Thymus (tissue), 11 donors: ENCODE measurements at regions not wholly inside any gene's neighbourhood (a gene's known extent, or its start where the extent isn't known, plus 50 kb on each side); places are given as distances from the start of the nearest gene placed in this dataset.

Experiments
- DNase-seq, 9 donors: peaks; one replicate each; pipeline ENCODE4 v3.0.0-alpha.2; 2013; ENCODE audit warnings: low spot score in 9 of 9, low read depth in 6 of 9, missing footprints in 1 of 9
- H3K27ac ChIP-seq, 2 donors: one replicate each; pipeline ENCODE4 v1.5.1; 2013; ENCODE audit warnings: control low read depth in 1 of 2, low read depth in 1 of 2, low read length in 1 of 2, mild to moderate bottlenecking in 1 of 2, moderate library complexity in 1 of 2
- H3K27me3 ChIP-seq, 2 donors: one replicate each; pipeline ENCODE4 v1.5.1; 2013; ENCODE audit warnings: low read length in 1 of 2; ENCODE audit not compliant: control insufficient read depth in 2 of 2, insufficient read depth in 1 of 2
- H3K36me3 ChIP-seq, 2 donors: one replicate each; pipeline ENCODE4 v1.5.1; 2013; ENCODE audit warnings: low read length in 1 of 2, mild to moderate bottlenecking in 1 of 2, moderate library complexity in 1 of 2; ENCODE audit not compliant: control insufficient read depth in 2 of 2, insufficient read depth in 2 of 2
- H3K4me1 ChIP-seq, 2 donors: one replicate each; pipeline ENCODE4 v1.5.1; 2013; ENCODE audit warnings: low read length in 2 of 2; ENCODE audit not compliant: control insufficient read depth in 2 of 2, insufficient read depth in 2 of 2
- H3K4me3 ChIP-seq, 2 donors: one replicate each; pipeline ENCODE4 v1.5.1; 2013; ENCODE audit warnings: low read length in 2 of 2, control low read depth in 1 of 2, mild to moderate bottlenecking in 1 of 2
- H3K9me3 ChIP-seq, 2 donors: one replicate each; pipeline ENCODE4 v1.5.1; 2013; ENCODE audit warnings: low read length in 1 of 2, mild to moderate bottlenecking in 1 of 2; ENCODE audit not compliant: control insufficient read depth in 2 of 2, insufficient read depth in 1 of 2
- WGBS: extraction: QIAGEN DNeasy Blood & Tissue Kit; methylation state at CpG from one replicate; pipeline ENCODE4 v1.1.7; 2013; 5-methylcytosine and 5-hydroxymethylcytosine counted together
- donor health status: healthy.

DNA sequence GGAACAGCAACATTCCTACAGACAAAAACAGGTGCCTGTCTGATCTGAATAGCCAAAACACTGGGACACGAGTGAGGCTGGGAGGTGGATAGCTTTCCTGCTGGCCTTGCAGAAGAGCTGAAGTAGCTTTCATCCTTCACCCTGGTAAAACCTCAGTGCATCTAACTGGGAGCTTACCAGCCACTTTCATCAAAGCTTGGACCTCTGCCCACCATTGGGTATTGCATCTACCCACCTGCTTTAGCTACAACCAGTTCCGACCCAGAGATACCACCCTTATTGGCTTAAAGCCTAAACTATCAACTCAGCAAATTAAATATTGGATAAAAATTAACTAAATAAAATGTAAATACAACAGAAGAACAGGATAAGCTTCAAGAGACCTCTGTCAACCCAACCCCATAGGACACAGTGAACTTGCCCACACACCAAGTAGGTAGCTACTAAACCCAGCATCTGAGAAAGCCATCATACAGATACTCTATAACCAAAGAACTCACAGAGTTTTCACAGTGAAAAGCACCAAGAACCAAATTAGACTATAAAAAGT is 866.3 kb downstream of the FSCB start:
- Histone ChIP-seq H3K27me3 (no peaks in the 10 kb centered on the region), H3K36me3 (no peaks in the 10 kb centered on the region), H3K4me1 (no peaks in the 10 kb centered on the region), H3K27ac (no peak overlapping the region), H3K4me3 (no peak overlapping the region), H3K9me3 (peaks cover 0 to 1% of the 10 kb centered on the region in 2 donors)
- no peak for DNase-seq
- 98% methylated on average over 2 of the region's 2 CpGs for WGBS

DNA sequence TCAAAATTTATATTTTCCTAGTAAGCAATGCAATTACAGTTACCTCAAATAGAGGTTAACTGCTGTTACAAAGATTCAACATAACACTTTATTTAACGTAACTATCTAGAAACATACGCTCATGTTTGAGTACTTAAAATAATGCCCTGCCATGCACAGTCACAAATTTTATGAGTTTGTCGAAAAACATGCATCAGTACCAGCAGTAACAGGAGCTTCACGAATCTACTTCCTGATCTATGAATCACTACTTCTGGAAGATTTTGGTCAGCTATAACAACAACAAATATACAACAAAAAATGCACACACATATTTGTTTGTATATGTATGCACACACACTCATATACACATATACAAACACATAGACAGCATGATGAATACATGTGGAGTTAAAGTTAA is 881.8 kb downstream of the FSCB start:
- Histone ChIP-seq H3K27ac (no peak overlapping the region), H3K27me3 (no peaks in the 10 kb centered on the region), H3K4me3 (no peak overlapping the region), H3K4me1 (no peaks in the 10 kb centered on the region), H3K36me3 (no peaks in the 10 kb centered on the region), H3K9me3 (no peaks in the 10 kb centered on the region)
- WGBS = 92% methylated on average over 4 of the region's 4 CpGs
- DNase-seq = no peak

DNA sequence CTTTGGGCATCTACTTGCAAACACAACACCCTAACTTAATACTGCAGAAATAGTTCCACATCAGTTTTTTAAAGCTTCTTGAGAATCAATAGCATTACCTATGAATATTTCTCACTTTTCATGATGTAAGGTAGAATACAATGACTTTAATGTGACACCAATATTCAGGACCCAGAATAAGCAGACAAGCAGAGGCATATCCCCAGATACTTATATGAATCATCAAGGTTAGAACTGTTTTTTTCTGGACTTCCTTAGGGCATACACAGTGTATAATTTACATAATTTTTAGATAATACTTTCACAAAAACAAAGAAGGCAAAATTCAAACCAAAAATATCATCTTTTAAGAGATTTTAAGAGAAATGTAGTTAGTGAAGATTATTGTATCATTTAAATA is 885.8 kb downstream of the FSCB start:
- Histone ChIP-seq H3K9me3 (no peaks in the 10 kb centered on the region), H3K27me3 (no peaks in the 10 kb centered on the region), H3K36me3 (no peaks in the 10 kb centered on the region), H3K27ac (no peak overlapping the region), H3K4me3 (no peak overlapping the region), H3K4me1 (no peaks in the 10 kb centered on the region)
- no peak for DNase-seq

DNA sequence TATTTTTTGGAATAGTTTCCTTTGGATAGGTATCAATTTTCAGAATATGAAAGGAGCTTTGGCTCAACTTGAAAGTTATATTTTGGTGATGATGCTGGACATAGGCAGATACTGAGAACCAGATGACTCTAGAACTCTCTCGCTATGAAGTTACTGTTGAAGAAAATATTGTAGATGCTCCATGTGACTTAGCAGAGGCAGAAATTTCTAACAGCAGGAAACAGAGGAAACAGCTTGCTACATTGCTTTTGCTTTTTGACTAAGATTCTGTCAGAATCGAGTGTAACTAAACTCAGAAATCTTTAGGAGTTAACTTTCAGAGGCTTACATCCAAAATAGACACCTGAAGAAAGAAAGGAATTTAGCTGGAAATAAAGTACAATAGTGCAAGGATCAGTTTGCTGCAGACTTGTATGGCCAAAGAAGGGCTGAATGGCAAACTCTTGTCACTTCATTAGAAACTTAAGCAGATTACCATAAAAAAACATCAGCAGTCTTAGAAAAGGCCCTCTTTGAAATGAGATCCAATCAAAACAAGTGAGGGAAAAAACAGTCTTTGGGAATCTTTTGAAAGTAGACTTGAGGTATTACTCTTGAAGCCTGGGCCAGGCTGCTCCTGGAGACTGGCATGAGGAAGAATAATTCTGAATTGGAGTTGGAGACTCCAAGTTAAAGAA is 911.8 kb downstream of the FSCB start:
- Histone ChIP-seq H3K27ac (no peak overlapping the region), H3K4me1 (no peaks in the 10 kb centered on the region), H3K36me3 (no peaks in the 10 kb centered on the region), H3K9me3 (peaks cover 0 to 6% of the 10 kb centered on the region in 2 donors), H3K4me3 (no peak overlapping the region), H3K27me3 (no peaks in the 10 kb centered on the region)
- 16% methylated on average over 2 of the region's 2 CpGs for WGBS
- DNase-seq = no peak

DNA sequence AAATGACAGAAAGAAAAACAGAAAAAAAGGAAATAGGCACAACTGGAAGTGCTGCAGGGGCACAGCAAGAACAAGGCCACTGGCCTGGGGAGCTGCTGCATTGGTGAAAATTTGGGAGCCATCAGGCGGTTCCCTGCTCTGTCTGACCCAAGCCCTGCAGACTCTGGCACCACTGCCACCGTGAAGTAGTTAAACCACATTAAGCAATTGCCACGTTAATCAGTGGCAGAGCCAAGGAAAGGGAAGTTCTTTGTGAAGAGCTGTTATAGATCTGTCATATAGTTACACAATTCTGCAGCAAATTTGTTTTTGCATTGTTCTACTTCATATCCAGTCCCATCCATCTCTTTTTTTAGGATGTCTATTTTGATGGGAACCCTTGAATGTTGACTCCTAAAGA is 915.3 kb downstream of the FSCB start:
- Histone ChIP-seq H3K4me1 (no peaks in the 10 kb centered on the region), H3K9me3 (peaks cover 0 to 6% of the 10 kb centered on the region in 2 donors), H3K27me3 (no peaks in the 10 kb centered on the region), H3K36me3 (no peaks in the 10 kb centered on the region), H3K27ac (no peak overlapping the region), H3K4me3 (no peak overlapping the region)
- DNase-seq = no peak
- WGBS = 16% methylated on average over 3 of the region's 3 CpGs

DNA sequence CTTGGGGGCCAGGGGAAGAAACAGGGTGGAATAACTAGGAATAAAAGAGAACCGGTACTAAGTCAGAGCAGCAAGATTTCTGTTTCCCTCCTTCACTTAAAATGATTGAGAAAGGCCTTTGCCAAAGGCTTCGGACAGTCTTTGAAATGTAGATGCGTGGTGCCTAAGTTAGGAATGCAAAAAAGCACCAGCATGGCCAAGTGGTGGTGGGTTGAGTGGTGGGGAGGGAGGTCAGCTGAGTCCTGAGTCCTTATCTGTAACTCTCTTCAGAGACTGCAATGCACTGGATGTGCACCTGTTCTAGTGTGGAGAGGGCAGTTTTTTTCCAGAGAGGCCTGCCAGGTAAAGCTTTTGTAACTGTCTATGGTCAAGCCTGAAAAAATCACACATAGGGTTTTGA is 919.9 kb downstream of the FSCB start:
- no peaks in the 10 kb centered on the region for H3K27me3 ChIP-seq
- 90% methylated on average over 3 of the region's 3 CpGs for WGBS
- no peaks in the 10 kb centered on the region for H3K9me3 ChIP-seq
- no peaks in the 10 kb centered on the region for H3K4me1 ChIP-seq
- H3K27ac ChIP-seq = no peak overlapping the region
- no peak for DNase-seq
- no peak overlapping the region for H3K4me3 ChIP-seq
- H3K36me3 ChIP-seq = no peaks in the 10 kb centered on the region

DNA sequence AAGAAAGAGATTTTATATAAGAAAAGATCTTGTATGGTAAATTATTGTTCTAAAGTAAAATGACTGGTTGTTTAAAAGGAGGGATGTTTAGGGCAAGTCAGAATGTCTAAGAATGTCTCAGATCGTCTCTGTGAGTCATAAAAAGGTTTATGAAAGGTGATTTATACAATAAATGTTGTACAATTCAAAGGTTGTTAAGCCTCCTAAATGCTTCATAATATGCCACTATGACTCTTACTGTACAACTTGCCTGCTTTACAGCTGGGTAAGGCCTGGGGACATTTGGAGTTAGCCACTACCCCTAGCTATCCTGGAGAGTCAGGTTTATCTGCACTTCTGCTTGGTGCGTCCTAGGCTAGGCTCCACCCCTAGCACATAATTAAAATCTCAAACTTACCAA is 927.4 kb downstream of the FSCB start:
- DNase-seq = no peak
- H3K4me1 ChIP-seq = no peaks in the 10 kb centered on the region
- no peaks in the 10 kb centered on the region for H3K36me3 ChIP-seq
- no peaks in the 10 kb centered on the region for H3K27me3 ChIP-seq
- 96% methylated on average over 2 of the region's 2 CpGs for WGBS
- peaks cover 0 to 1% of the 10 kb centered on the region in 2 donors for H3K9me3 ChIP-seq
- H3K4me3 ChIP-seq = no peak overlapping the region
- H3K27ac ChIP-seq = no peak overlapping the region

DNA sequence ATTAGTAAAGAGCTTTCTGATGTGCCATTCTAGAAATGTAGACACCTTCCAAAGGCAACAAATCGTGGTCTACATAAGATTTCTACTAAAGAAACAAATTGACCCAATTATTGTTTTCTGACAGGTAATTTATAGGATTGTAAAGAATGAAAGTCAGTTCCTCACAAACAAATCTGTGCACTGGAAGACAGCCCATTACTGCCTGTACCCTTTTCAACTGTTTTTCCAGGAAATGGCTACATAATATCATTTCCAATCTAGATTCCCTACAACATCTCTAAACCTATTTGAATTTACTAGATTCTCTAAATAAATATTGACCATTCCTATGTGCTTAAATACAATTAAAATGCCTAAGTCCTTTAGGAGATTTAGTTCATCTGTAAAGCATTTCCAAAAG is 939.1 kb downstream of the FSCB start:
- WGBS = 82% methylated on average over 1 of the region's 1 CpG

DNA sequence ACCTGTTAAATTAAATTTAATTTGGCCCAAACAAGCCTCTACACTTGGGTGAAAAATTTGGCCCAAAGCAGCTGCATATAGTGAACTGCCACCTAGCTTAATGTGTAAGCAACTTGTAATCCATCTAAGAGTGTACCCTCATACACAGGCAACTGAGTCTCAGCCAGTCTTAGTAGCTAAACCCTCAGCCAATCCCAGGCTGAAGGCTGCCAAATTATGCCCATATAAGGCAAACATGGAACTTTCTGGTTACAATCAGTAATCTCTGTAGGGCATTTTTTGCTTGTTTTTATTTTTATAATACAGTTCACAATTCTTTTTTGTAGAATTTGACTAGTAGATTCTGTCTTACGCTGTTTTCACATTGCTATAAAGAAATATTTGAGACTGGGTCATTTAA is 958.7 kb downstream of the FSCB start:
- Histone ChIP-seq H3K27me3 (no peaks in the 10 kb centered on the region), H3K36me3 (no peaks in the 10 kb centered on the region), H3K9me3 (no peaks in the 10 kb centered on the region), H3K27ac (no peak overlapping the region), H3K4me3 (no peak overlapping the region), H3K4me1 (no peaks in the 10 kb centered on the region)
- DNase-seq = no peak
- WGBS = 91% methylated on average over 1 of the region's 1 CpG

More for the DNA sequence above, 939.1 kb downstream of the FSCB start:
- no peak overlapping the region for H3K4me3 ChIP-seq
- no peaks in the 10 kb centered on the region for H3K27me3 ChIP-seq
- H3K9me3 ChIP-seq = no peaks in the 10 kb centered on the region
- no peaks in the 10 kb centered on the region for H3K36me3 ChIP-seq
- H3K4me1 ChIP-seq = no peaks in the 10 kb centered on the region
- no peak for DNase-seq
- no peak overlapping the region for H3K27ac ChIP-seq
